Right lobe of liver (tissue), 4 donors: ENCODE measurements at regions not wholly inside any gene's neighbourhood (a gene's known extent, or its start where the extent isn't known, plus 50 kb on each side); places are given as distances from the start of the nearest gene placed in this dataset.

Experiments
- CTCF ChIP-seq, 4 donors: fragments of 200-600 bp in 3 of 4; fragments of 450-650 bp in 1 of 4; IDR thresholded peaks; one replicate each; pipeline versions ENCODE4 v1.5.1 to v1.8.0; 2016 to 2022; ENCODE audit warnings: antibody characterized with exemption in 4 of 4, mild to moderate bottlenecking in 2 of 4
- POLR2A ChIP-seq: fragments of 450-650 bp; IDR thresholded peaks from one replicate; pipeline ENCODE4 v1.6.1; 2017; ENCODE audit warnings: antibody characterized with exemption, mild to moderate bottlenecking
- donor health status: DM: no; HTN: no; CAD: no.
- donor health status: DM: no; HTN: no; CAD: no.
- donor health status: DM: no; HTN: yes; CAD: no.

- no peak for TF ChIP-seq POLR2A
- TF ChIP-seq CTCF (IDR thresholded peaks at IDR 0.05), result no peak
These were observed 414.4 kb upstream of the CDH7 start for GRCh38 chr18:65336411-65336810.
